Adrenal gland (tissue), 5 donors: ENCODE measurements at regions not wholly inside any gene's neighbourhood (a gene's known extent, or its start where the extent isn't known, plus 50 kb on each side); places are given as distances from the start of the nearest gene placed in this dataset.

Experiments used
- CTCF ChIP-seq, 6 experiments: fragments of 450-650 bp in 4 of 6; fragments of 200-600 bp in 2 of 6; sonication (generic) in 1 of 6; IDR thresholded peaks; 1 replicate in 5 of 6; 2 replicates in 1 of 6; pipeline versions ENCODE4 v1.5.1 to v1.8.0; 2016 to 2021; ENCODE audit warnings: antibody characterized with exemption in 6 of 6, mild to moderate bottlenecking in 2 of 6, moderate library complexity in 1 of 6
- POLR2A ChIP-seq, 2 donors: fragments of 450-650 bp; IDR thresholded peaks; one replicate each; pipeline ENCODE4 v1.6.1; 2017; ENCODE audit warnings: antibody characterized with exemption in 2 of 2, mild to moderate bottlenecking in 2 of 2, moderate library complexity in 1 of 2
- donor health status: DM: no; HTN: no; CAD: no.

- TF ChIP-seq CTCF (IDR thresholded peaks at IDR 0.05) (no peak), POLR2A (IDR thresholded peaks at IDR 0.05) (no peak)
These were observed 793.9 kb downstream of the QKI start for GRCh38 chr6:164208371-164208770.
